GM21381 (cell line): ENCODE measurements at regions not wholly inside any gene's neighbourhood (a gene's known extent, or its start where the extent isn't known, plus 50 kb on each side); places are given as distances from the start of the nearest gene placed in this dataset.

ENCODE experiments used
- ATAC-seq: cut with Tn5 transposase; IDR thresholded peaks from one replicate; pipeline ENCODE4 v1.9.1; 2021; ENCODE audit warnings: mild to moderate bottlenecking, moderate library complexity; ENCODE audit not compliant: unreplicated experiment

GRCh38 chr3:5787861-5788488 lies 600.5 kb downstream of the EDEM1 start:
- ATAC-seq, result no peak

- no peak for ATAC-seq
These were observed 601.0 kb downstream of the EDEM1 start for GRCh38 chr3:5788496-5788895.

GRCh38 chr3:5791558-5791957 lies 604.1 kb downstream of the EDEM1 start:
- ATAC-seq, result no peak

GRCh38 chr3:5796541-5796940 lies 609.0 kb downstream of the EDEM1 start:
- ATAC-seq, result no peak

- ATAC-seq, result no peak
These were observed 611.3 kb downstream of the EDEM1 start for GRCh38 chr3:5798809-5799208.

- ATAC-seq, result no peak
These were observed 611.9 kb downstream of the EDEM1 start for GRCh38 chr3:5799398-5799797.

GRCh38 chr3:5800965-5801364 lies 613.5 kb downstream of the EDEM1 start:
- ATAC-seq, result no peak

GRCh38 chr3:5806192-5806591 lies 618.7 kb downstream of the EDEM1 start:
- ATAC-seq, result no peak

GRCh38 chr3:5809586-5810246 lies 622.2 kb downstream of the EDEM1 start:
- no peak for ATAC-seq

- no peak for ATAC-seq
These were observed 623.5 kb downstream of the EDEM1 start for GRCh38 chr3:5811016-5811415.

GRCh38 chr3:5813521-5813920 lies 626.0 kb downstream of the EDEM1 start:
- ATAC-seq, result no peak

GRCh38 chr3:5822843-5823242 lies 635.3 kb downstream of the EDEM1 start:
- ATAC-seq, result no peak

- no peak for ATAC-seq
These were observed 639.0 kb downstream of the EDEM1 start for GRCh38 chr3:5826467-5826866.

- no peak for ATAC-seq
These were observed 640.7 kb downstream of the EDEM1 start for GRCh38 chr3:5828251-5828650.

- ATAC-seq, result no peak
These were observed 652.5 kb downstream of the EDEM1 start for GRCh38 chr3:5840056-5840455.

- no peak for ATAC-seq
These were observed 654.1 kb downstream of the EDEM1 start for GRCh38 chr3:5841599-5841998.

GRCh38 chr3:5846261-5846660 lies 658.8 kb downstream of the EDEM1 start:
- no peak for ATAC-seq

- ATAC-seq, result no peak
These were observed 673.6 kb downstream of the EDEM1 start for GRCh38 chr3:5861151-5861550.

- no peak for ATAC-seq
These were observed 687.4 kb downstream of the EDEM1 start for GRCh38 chr3:5874931-5875341.

- no peak for ATAC-seq
These were observed 701.3 kb downstream of the EDEM1 start for GRCh38 chr3:5888851-5889250.

GRCh38 chr3:5889374-5889773 lies 701.9 kb downstream of the EDEM1 start:
- ATAC-seq, result no peak

- no peak for ATAC-seq
These were observed 704.2 kb downstream of the EDEM1 start for GRCh38 chr3:5891711-5892110.

- ATAC-seq, result no peak
These were observed 710.6 kb downstream of the EDEM1 start for GRCh38 chr3:5898106-5898505.
